Eye (tissue), 1 donor: ENCODE measurements at regions not wholly inside any gene's neighbourhood (a gene's known extent, or its start where the extent isn't known, plus 50 kb on each side); places are given as distances from the start of the nearest gene placed in this dataset.
"Not testable (repeated sequence)": the region's sequence is repeated elsewhere in the genome, so short reads cannot be mapped to it uniquely, and the experiment has no call there.

Source experiments
- DNase-seq: peaks from one replicate; pipeline ENCODE4 v3.0.0-alpha.2; 2015

DNA sequence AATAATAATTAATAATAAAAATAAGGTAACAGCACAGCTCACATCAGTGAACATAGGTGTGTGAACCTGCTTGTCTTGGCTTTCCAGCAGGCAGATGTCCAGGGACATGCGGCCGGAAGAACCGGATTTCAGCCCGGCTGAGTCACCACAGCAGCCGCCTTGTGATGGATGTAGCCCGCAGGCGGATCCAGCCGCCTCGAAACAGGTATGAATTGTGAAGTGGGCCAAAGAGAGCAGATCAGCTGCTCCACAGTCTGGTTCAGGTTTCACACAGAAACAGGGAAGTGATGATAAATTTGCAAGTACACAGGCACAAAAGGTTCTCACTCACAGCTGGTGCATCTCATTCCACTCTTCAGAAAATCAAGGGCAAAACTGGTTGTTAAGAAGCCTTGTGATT lies 55.1 kb downstream of the ID4 start:
- no peak for DNase-seq

DNA sequence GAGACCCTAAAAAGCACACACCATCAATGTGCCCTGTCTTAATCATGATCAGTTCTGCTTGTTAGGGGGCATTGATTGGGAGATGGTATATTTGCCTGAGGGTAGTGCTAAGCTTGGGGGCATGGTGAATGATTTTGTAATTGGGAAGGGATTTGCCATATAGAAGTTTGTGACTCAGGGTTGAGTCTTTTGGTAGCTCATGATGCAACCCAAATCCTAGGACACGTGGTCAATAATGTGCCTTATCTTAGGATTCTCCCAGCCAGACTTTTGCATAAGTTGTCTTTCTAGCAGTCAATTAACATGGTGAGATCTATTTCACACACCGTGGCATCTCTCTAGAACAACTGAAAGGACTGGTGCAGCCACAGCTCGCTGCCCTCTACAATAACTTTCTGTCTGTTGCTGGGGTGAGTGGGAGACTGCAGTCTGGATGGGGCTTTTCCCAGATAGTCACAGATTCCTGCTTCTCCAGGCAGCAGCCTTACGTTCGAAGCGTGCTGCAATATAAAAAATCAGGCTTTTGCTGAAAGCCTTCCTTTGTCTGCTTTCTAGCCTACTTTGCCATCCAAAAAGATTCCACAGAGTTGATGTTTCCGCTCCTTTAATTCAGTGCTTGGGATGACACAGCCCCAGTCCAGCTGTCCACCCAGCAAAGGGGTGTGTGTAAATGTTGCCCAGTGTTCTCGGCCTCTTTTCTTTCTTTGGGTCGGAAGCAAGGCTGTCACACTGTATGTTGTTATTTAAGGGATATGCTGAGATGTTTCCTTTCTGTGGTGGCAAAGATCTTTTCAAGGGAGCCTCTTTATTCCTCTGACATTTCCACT lies 58.9 kb downstream of the ID4 start:
- peak; percentile 73 for DNase-seq

DNA sequence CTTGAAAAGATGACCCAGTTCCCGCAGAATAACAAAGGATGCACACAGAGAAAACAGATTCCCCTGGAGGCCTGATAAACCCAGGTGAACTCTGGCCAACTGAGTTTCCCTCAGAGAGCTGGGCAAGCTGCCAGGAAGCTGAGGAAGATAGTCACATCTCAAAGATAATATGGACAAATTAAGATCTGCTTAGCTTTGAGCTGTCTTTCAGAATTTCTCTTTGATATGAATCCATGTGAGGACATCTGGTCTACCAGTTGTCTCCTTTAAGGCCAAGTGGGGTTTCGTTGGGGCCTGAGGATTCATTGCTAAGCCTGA lies 59.5 kb downstream of the ID4 start:
- no peak for DNase-seq

DNA sequence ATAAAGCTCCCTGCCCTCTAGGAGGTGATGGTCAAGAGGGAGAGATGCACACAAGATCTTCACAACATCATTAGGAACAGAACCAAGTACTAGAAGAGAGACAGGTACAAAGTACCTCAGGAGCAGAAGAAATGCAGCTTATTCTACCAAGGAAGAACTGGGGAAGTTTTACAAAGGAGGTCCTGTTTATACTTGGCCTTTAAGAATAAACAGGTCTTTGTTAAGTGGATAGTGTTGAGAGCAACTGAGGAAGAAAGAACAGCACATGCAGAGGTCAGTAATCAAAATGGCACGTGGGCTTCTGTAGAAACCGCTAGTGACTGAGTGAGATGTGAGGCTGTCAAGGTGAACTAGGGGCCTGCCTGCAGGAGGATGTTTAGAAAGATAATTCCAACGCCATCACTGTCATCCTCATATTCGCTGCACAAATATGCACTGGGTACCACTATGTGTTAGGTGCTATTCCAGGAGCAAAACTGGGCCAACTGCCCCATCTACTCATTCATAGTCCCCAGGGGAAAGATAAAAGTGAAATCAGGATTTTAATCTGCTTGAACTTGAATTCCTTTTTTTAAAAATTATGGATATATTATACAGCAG lies 61.1 kb downstream of the ID4 start:
- DNase-seq, result no peak

DNA sequence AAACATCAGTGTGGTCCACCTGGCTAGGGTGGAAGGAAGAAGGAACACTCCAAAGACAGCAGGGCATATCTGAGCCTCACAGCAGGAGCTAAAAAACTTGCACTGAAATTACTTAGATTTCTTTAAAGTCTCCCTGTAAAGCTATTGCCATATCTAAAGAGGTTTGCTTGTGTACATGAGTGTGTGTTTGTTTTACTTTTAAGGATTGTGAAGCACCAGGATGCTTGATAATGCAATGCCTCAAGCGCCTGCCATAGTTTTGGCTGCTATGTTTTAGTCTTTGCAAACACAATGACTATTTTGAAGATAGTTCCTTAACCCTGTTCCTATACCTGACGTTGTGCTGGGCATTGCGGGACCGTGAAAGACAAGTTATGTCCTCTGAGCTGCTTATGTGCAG lies 65.0 kb downstream of the ID4 start:
- no peak for DNase-seq

DNA sequence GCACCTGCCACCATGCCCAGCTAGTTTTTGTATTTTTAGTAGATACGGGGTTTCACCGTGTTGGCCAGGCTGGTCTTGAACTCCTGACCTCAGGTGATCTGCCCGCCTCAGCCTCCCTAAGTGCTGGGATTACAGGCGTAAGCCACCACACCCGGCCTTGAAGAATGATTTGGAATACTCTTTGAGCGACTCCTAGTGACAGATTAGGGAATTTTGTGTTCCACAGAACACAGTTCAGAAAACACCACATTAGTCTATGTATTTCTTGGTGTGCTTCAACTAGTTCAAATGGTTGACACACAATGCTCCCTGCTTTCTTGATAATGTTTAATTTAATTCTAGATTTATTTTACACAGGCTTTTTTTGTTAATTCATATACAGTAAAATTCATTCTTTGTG lies 67.2 kb downstream of the ID4 start:
- DNase-seq, result not testable (repeated sequence)

DNA sequence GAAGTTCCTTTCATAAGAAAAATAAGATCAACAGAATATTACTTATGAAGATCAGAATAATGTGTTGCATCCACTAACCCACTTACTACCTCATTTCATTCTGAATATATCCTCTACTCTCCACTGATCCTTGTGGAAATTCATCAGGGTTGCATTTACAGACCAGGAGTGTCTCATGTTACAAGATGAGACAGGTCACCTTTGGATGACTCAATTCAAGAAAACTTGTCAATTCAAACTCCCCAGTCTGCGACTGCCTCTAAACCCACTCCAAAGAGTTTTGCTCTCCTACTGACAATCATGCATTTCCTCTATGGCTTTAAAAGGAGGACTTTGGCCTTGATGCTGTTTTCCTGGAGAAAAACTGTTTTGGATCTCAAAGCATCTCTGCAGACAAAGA lies 68.4 kb downstream of the ID4 start:
- no peak for DNase-seq

DNA sequence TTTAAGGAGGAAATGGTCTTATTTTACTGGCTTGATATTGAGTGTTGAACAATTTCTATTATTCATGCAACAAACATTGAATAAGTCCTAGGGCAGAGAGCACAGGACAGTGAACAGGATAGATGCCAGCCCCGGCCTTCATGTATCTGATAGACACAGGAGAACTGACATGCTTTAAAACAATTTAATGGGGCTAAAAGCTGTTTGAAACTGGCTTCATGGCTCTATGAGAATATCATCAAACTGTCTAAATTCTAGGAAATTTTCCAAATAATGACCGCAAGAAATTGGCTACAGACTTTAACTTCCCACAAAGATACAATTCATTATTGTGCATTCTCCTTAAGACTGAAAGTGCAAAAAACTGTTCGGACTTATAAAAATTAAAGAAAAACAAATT lies 69.0 kb downstream of the ID4 start:
- no peak for DNase-seq

DNA sequence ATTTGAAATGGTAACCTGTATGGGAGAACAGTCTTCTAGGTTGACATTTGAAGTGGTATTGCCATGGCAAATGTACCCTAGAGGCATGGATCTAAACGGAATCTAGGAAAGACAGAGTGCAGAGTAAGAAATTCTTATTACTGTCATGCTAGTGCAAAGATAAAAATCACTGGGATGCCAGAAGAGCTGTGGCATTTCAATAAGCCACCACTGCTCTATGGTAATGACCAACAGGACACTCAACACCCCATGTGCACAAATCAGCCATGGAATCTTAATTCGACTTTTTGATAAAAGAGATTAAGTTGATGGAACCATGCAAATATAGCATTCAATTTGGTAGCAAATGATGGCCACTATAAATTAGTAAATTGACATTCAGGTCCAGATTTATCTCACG lies 74.1 kb downstream of the ID4 start:
- DNase-seq, result no peak

DNA sequence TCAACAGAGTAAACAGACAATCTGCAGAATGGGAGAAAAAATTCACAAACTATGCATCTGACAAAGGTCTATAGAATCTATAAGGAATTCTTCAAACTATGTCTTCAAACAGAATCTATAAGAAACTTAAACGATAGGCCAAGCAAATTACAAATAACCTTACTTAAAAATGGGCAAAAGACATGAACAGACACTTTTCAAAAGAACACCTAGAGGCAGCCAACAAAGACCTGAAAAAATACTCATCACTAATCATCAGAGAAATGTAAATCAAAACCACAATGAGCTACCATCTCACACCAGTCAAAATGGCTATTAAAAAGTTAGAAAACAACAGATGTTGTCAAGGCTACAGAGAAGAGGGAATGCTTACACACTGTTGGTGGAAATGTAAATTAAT lies 81.3 kb downstream of the ID4 start:
- DNase-seq, result no peak

DNA sequence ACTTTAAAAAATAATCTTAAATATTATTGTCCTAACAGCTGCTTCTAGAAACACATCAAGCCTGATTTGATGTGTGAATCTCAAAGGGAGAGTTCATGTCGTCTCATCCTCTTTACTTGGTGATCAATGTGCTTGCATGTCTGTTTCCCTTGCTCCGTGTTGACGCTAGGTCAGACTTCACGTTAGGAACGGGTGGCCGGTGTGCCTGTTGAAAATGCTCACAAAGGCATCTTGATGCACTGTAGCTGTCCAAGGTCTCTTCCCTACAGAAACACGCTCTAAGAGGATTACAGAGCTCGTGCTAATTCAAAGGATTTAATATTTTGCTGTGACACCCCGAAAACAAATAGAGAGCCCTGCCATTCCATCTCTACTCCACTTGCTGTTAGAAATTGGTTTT lies 84.6 kb downstream of the ID4 start:
- DNase-seq, result peak; percentile 64

DNA sequence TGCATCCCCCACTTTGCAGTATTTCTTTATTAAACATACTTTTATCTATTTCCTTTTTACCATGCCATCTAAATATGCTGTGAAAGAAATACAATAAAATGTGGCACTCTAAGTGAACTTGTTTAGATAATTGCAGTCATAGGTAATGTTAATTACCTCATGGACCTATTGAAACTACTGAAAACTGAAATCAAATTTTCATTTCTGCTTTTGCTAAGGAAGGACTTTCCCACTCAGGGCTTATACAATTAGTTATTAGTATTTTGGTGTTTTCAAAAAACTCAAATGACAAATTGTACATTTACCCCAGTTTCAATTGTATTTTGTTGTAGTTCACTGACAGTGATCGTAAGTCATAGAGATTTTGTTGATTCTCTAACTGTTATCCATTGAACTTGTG lies 88.4 kb downstream of the ID4 start:
- DNase-seq, result no peak

DNA sequence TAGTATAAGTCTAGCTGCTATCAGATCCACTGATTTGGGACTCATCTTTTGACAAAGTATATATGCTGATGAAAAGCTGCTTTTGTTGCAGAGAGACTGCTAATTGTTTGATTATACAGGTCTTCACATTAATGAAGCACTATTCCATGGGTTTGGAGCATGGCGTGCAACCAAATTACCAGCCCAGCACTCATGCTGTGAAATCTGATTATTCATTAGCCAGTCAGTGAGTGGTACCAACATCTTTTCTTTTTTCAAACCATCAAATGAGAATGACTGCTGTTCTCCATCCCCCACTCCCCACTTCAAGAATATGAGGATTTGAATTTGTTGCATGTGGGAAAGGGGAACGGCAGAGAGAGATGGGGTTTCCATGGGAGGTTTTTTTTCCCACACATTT lies 91.3 kb downstream of the ID4 start:
- no peak for DNase-seq

DNA sequence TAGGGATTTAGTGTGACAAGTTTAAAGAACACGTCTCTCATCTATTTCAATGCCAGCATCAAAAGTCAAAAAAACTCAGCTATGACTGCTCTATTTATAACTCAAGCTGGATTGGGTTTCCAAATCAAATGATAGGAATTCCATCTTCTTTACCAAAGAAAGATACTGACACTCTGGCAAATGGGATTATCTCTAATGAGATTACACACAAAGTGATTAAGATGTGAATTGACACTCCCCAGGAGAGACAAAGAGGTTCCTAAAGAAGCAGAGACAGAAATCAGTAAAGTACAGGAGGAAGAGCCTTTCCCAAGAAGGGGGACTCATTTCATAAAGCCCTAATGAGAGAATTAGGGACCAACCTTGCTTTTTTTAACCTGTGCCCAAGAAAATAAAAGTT lies 92.1 kb downstream of the ID4 start:
- DNase-seq, result peak; percentile 76

DNA sequence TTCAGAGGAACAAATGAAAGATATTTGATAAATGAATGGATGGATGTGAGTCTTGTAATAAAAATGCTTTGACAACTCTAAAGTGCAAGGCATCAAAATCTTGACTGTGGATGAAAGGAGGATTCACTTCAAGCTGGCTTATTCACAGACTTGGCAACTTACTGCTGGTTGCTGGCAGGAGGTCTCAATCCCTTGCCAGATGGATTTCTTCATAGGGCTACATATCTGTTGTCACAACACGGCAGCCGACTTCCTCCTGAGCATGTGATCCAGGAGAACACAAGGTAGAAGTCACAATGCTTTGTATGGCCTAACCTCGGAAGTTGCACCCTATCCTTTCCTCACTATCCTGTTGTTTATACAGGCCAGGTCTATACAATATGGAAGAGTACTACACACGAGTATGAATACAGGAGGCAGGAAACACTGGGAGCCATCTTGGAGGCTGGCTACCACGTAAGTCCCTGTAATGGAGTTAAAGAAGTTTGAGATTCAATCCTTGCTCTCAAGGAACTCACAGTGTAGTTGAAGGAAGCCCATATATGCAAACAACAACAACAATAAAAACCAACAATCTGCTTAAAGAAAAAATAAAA lies 97.9 kb downstream of the ID4 start:
- DNase-seq, result no peak

DNA sequence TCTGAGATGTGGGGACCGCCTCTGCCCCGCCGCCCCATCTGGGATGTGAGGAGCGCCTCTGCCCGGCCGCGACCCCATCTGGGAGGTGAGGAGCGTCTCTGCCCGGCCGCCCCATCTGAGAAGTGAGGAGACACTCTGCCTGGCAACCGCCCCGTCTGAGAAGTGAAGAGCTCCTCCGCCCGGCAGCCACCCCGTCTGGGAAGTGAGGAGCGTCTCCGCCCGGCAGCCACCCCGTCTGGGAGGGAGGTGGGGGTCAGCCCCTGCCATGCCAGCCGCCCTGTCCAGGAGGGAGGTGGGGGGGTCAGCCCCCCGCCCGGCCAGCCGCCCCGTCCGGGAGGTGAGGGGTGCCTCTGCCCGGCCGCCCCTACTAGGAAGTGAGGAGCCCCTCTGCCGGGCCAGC lies 102.2 kb downstream of the ID4 start:
- DNase-seq, result not testable (repeated sequence)

DNA sequence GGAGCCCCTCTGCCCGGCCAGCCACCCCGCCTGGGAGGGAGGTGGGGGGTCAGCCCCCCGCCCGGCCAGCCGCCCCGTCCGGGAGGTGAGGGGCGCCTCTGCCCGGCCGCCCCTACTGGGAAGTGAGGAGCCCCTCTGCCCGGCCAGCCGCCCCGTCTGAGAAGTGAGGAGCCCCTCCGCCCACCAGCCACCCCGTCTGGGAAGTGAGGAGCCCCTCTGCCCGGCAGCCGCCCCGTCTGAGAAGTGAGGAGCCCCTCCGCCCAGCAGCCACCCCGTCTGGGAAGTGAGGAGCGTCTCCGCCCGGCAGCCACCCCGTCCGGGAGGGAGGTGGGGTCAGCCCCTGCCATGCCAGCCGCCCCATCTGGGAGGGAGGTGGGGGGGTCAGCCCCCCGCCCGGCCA lies 102.8 kb downstream of the ID4 start:
- DNase-seq, result not testable (repeated sequence)

DNA sequence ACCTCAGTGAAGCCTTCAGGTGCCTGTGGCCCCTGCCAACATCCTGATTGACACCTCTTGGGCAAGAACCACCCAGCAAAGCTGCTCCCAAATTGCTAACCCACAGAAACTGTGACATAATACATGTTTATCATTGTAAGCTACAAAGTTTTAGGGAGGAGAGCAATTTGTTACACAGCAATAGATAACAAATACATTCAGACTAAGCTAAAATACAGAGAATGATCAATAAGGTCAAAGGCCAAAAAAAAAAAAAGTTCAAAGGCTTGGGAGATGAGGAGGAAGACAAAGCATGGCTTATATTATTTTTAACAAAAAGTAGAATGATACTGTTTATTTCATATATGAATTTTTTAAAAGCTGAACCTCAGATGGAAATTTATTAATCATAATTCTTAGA lies 105.9 kb downstream of the ID4 start:
- no peak for DNase-seq

DNA sequence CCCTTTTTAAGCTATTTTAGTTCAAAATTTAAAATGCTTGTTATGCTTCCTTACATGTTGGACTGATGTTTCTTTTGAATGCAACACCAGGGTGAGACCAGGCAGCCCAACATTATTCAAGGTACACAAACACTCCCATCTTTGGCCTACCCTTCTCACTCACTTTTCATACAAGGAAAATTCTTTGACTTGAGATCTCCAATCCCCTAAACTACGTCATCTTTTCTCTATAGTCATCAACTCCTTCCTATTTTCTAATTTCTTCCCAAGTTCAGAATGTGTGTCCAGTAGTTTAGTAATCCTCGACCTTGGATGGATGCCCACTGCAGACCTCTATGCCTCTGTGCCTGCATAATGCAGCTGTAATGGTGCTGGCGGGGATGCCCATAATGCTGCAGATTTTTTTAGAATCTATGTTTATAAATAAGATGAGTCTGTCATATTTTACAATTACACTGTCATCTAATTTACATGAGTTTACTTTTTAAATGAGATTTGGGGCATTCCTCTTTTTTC lies 108.7 kb downstream of the ID4 start:
- DNase-seq, result no peak

DNA sequence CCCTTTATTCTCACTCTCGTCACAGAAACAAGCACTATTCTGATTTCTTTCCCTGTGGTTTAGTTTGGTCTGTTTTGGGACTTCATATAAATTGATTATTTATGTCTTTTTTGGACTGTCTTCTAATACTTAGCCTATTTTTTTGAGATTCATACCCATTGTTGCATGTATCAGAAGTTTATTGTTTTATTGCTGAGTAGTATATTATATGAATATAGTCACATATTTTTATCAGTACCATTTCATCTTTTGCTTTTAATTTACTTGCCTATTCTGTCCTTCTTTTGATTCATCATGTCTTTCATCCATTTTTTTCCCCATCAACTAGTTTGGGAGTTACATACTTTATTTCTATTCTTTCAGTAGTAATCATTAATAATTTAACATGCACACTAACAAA lies 112.0 kb downstream of the ID4 start:
- DNase-seq, result no peak

DNA sequence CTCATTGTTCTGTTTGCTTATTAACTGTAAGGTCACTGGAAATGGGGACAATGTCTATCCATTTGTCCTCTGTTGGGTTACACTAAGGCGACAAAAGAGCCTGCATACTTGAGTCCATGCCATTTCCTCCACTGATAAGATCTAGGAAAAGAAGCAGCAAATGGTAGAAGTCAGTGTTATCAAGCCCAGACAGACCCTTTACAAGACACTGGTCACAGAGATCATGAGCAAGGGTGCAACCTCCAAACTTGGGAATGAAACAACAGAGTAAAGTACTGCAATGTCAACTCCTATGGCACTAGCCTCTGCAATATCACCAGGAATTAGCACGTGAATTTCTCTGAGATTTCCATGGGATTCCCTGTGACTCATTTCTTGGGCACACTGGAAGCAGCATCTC lies 126.9 kb downstream of the ID4 start:
- DNase-seq, result no peak

DNA sequence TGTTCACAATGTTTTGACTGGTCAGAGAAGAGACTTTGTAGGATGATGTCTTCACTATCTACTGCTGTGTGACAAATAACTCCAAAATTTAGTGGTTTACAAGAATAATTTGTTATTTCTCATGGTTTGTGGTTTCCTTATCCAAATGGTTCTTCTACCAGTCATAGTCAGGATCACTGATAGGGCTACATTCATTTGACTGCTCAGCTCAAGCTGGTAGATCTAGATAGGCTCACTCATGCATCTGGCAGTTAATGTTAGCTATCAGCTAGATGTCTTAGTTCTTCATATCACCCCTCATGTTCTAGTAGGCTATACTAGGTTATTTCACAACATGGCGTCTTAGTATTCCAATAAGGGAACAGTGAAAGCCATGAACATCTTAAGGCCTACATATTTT lies 131.0 kb downstream of the ID4 start:
- no peak for DNase-seq

DNA sequence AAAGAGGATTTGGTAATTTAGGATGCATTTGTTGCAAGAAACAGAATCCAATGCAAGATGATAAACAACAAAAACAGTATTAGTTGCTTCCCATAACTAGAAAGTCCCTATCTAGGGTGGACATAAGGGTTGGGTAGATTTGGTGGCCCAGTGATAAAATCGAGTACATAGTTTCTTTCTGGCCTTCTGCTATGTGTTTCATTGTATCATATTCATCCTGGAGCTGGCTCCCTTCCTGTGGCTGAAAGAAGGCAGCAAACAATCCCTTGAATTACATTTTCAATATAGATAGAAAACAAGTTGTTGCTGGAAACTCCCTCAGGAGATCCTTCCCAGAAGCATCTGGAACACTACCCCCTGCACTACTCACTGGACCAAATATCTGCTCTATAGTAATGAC lies 135.1 kb downstream of the ID4 start:
- no peak for DNase-seq

DNA sequence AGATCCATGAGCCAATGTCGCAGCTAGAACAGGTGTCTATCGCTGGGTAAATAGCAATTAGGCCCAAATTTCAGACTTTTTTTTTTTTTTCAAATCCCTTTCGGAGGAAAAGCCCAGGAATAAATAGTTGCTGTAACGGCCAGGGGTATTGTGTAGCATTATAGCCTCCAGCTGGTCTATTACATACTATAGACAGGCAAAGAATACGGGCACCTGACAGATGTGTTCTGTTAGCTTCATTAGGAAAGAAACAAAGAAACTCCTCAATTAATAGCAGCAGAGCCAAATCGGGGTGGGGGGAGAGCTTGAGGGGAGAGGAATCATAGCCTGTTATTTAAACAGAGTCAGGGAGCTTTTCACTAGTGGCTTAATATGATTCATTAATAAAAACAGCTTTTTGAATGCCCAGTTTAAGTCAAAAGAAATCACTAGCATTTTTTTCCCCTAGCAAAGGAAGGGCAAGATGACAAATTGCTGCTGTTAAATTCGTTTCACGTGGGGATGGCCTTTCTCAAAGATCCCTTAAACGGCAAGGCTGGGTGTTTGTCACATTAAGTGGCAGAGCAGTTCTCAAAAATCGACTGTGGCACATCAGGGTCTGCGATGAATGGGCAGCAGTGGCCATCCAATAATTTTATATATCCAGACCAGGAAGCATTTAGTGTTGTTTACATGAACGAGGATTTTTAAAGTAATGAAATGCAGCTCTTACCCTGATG lies 139.4 kb downstream of the ID4 start:
- peak; percentile 52 for DNase-seq
